PC-3 (cell line): ENCODE measurements at regions not wholly inside any gene's neighbourhood (a gene's known extent, or its start where the extent isn't known, plus 50 kb on each side); places are given as distances from the start of the nearest gene placed in this dataset.
"Not testable (repeated sequence)": the region's sequence is repeated elsewhere in the genome, so short reads cannot be mapped to it uniquely, and the experiment has no call there.

Source experiments
- ATAC-seq: fragments of 200-7000 bp; cut with Tn5 transposase; 2 replicates; pipeline ENCODE4 v1.9.1; 2020; ENCODE audit warnings: mild to moderate bottlenecking, moderate library complexity
- BruUV-seq: library from RNA; stranded (reverse); fragments of 400-500 nt; replicated peaks from 2 replicates; lab custom pipeline; 2021; lab: Mats Ljungman, UMichigan
- CTCF ChIA-PET: fragments of 300-600 bp; sonication (Branson Sonifier 250); formaldehyde crosslinking; loops from one replicate; lab custom pipeline; 2022; ENCODE audit warnings: antibody characterized with exemption; lab: Charles Lee
- POLR2A ChIA-PET: fragments of 300-600 bp; sonication (Branson Sonifier 250); formaldehyde crosslinking; loops from one replicate; lab custom pipeline; 2022; ENCODE audit warnings: antibody characterized with exemption; ENCODE audit not compliant: unreplicated experiment; lab: Charles Lee
- DNase-seq: peaks from one replicate; pipeline ENCODE4 v3.0.0-alpha.2; 2015
- H2AFZ ChIP-seq: fragments of 300-600 bp; sonication (generic); 2 replicates; pipeline ENCODE4 v1.6.0; 2016; ENCODE audit warnings: antibody characterized with exemption, low read length
- H3F3A ChIP-seq: fragments of 300-600 bp; sonication (generic); one replicate; pipeline ENCODE4 v1.6.0; 2017; ENCODE audit warnings: antibody characterized with exemption, low read length, control low read depth, mild to moderate bottlenecking; ENCODE audit not compliant: unreplicated experiment
- H3K27ac ChIP-seq: fragments of 300-600 bp; sonication (generic); 2 replicates; pipeline ENCODE4 v1.5.1; 2016; ENCODE audit warnings: mild to moderate bottlenecking, low read length
- H3K27me3 ChIP-seq: fragments of 300-600 bp; sonication (generic); 2 replicates; pipeline ENCODE4 v1.6.1; 2016; ENCODE audit warnings: low read length, mixed read lengths
- H3K36me3 ChIP-seq: fragments of 300-600 bp; sonication (generic); 2 replicates; pipeline ENCODE4 v1.6.1; 2016; ENCODE audit warnings: low read depth, mixed run types, low read length, mixed read lengths
- H3K4me1 ChIP-seq: fragments of 300-600 bp; sonication (generic); 2 replicates; pipeline ENCODE4 v1.5.1; 2016; ENCODE audit warnings: low read length; ENCODE audit not compliant: insufficient read depth
- H3K4me2 ChIP-seq: fragments of 300-600 bp; sonication (generic); 2 replicates; pipeline ENCODE4 v1.6.0; 2016; ENCODE audit warnings: low read length
- H3K4me3 ChIP-seq: fragments of 300-600 bp; sonication (generic); 2 replicates; pipeline ENCODE4 v1.5.1; 2016; ENCODE audit warnings: mild to moderate bottlenecking, low read length, mixed read lengths
- H3K79me2 ChIP-seq: fragments of 300-600 bp; sonication (generic); 2 replicates; pipeline ENCODE4 v1.6.1; 2017; ENCODE audit warnings: low read length, mixed read lengths
- H3K9ac ChIP-seq: fragments of 300-600 bp; sonication (generic); 2 replicates; pipeline ENCODE4 v1.6.0; 2016; ENCODE audit warnings: mild to moderate bottlenecking, low read length
- H3K9me2 ChIP-seq: fragments of 300-600 bp; sonication (generic); replicated peaks from 2 replicates; pipeline ENCODE4 v1.6.1; 2016; ENCODE audit warnings: mixed run types, low read length, mixed read lengths
- H3K9me3 ChIP-seq: fragments of 300-600 bp; sonication (generic); 2 replicates; pipeline ENCODE4 v1.6.1; 2016; ENCODE audit warnings: low read length, mixed read lengths
- H4K20me1 ChIP-seq: fragments of 300-600 bp; sonication (generic); 2 replicates; pipeline ENCODE4 v1.6.1; 2016; ENCODE audit warnings: low read length, mixed read lengths
- EZH2 ChIP-seq: fragments of 300-600 bp; sonication (generic); IDR thresholded peaks from one replicate; pipeline ENCODE4 v1.6.1; 2017; ENCODE audit warnings: antibody characterized with exemption, mild to moderate bottlenecking, low read length; ENCODE audit not compliant: unreplicated experiment
- EZH2phosphoT487 ChIP-seq: fragments of 300-600 bp; sonication (generic); IDR thresholded peaks from 2 replicates; pipeline ENCODE4 v1.6.1; 2018; ENCODE audit warnings: mild to moderate bottlenecking, antibody characterized with exemption, low read length, borderline replicate concordance
- intact Hi-C: fragments of 100-400 bp; cut with micrococcal nuclease; formaldehyde crosslinking; loops from 2 replicates; pipeline ENCODE4 v1.9.0; 2023
- TF ChIP-seq, protein P1 (sequence below): fragments of 300-600 bp; sonication (generic); conservative IDR thresholded peaks from 2 replicates; pipeline ENCODE4 v1.5.1; 2017; ENCODE audit warnings: antibody characterized with exemption, low read depth, mild to moderate bottlenecking, low read length

DNA sequence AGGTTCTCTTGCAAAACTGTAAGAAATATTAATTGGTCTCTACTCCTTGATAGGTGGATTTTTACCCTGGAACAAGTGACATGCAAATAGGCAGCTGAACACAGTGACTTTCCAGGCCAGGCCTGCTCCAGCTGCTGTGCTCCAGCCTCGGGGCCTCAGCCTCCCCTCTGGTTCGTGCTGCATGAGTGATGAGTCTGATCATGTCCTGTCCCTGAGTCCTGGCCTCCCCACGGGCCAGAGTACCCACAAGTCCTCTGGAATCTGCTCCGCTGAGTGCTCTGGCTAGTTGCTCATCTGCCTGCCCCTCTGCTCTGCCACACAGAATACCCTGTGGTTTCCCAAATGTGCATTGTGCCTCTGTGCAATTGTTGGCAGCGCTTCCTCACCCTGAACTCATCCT, 80.1 kb upstream of the PDZD8 start:
- no peak for TF ChIP-seq EZH2
- no peak for TF ChIP-seq EZH2phosphoT487
- TF ChIP-seq, protein P1, sequence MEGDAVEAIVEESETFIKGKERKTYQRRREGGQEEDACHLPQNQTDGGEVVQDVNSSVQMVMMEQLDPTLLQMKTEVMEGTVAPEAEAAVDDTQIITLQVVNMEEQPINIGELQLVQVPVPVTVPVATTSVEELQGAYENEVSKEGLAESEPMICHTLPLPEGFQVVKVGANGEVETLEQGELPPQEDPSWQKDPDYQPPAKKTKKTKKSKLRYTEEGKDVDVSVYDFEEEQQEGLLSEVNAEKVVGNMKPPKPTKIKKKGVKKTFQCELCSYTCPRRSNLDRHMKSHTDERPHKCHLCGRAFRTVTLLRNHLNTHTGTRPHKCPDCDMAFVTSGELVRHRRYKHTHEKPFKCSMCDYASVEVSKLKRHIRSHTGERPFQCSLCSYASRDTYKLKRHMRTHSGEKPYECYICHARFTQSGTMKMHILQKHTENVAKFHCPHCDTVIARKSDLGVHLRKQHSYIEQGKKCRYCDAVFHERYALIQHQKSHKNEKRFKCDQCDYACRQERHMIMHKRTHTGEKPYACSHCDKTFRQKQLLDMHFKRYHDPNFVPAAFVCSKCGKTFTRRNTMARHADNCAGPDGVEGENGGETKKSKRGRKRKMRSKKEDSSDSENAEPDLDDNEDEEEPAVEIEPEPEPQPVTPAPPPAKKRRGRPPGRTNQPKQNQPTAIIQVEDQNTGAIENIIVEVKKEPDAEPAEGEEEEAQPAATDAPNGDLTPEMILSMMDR, result no peak
- ATAC-seq, result no peak
- no peak overlapping the region for H3K4me2 ChIP-seq
- no peaks in the 10 kb centered on the region for H3K27me3 ChIP-seq
- no peaks in the 10 kb centered on the region for H3K9me2 ChIP-seq
- POLR2A ChIA-PET, result no interaction called here
- intact Hi-C loops, result loop anchor here (5.0 kb wide), 1 partner anchor 887 kb away; the partner anchor contains the start of gene FAM204A
- H3K4me3 ChIP-seq, result no peak overlapping the region
- H3K36me3 ChIP-seq, result no peaks in the 10 kb centered on the region
- CTCF ChIA-PET, result no interaction called here
- H4K20me1 ChIP-seq, result no peaks in the 10 kb centered on the region
- no peak for DNase-seq
- no peak overlapping the region for H3K27ac ChIP-seq
- BruUV-seq, result no TSS peak
- no peak overlapping the region for H2AFZ ChIP-seq
- no peak overlapping the region for H3K9ac ChIP-seq
- no peaks in the 10 kb centered on the region for H3K9me3 ChIP-seq
- no peaks in the 10 kb centered on the region for H3K79me2 ChIP-seq
- peaks cover 25% of the 10 kb centered on the region for H3K4me1 ChIP-seq
- H3F3A ChIP-seq, result no peaks in the 10 kb centered on the region

DNA sequence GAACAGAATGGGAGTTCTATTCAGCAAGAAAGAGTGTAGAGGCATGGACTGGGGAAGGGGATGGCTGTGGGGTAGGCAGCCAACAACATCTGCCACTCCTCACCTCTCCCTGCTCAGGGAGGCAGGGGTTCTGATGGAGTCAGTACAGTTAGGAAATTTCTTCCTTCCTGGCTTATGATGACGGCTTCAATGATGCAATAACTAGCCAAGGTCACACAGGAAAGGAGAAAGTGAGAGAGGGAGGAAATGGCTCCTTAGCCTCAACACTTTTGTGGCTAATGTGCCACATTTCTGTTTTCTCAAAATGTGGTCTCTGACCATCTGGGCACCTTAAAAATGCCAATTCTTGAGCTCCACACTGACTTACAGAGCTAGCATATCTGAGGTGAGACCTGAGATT, 79.3 kb upstream of the PDZD8 start:
- Histone ChIP-seq H3K4me3 (no peak overlapping the region), H3K27ac (no peak overlapping the region), H3K9me3 (no peaks in the 10 kb centered on the region), H3K36me3 (no peaks in the 10 kb centered on the region), H4K20me1 (no peaks in the 10 kb centered on the region), H3K4me1 (peaks cover 25% of the 10 kb centered on the region), H3K27me3 (no peaks in the 10 kb centered on the region), H2AFZ (no peak overlapping the region), H3K79me2 (no peaks in the 10 kb centered on the region), H3F3A (no peaks in the 10 kb centered on the region), H3K9me2 (no peaks in the 10 kb centered on the region), H3K4me2 (no peak overlapping the region), H3K9ac (no peak overlapping the region)
- intact Hi-C loops, result no loop called here
- BruUV-seq, result no TSS peak
- POLR2A ChIA-PET, result no interaction called here
- ATAC-seq (no peak), DNase-seq (no peak)
- TF ChIP-seq EZH2phosphoT487 (no peak), EZH2 (no peak)
- TF ChIP-seq, protein P1, result no peak
- CTCF ChIA-PET, result no interaction called here

DNA sequence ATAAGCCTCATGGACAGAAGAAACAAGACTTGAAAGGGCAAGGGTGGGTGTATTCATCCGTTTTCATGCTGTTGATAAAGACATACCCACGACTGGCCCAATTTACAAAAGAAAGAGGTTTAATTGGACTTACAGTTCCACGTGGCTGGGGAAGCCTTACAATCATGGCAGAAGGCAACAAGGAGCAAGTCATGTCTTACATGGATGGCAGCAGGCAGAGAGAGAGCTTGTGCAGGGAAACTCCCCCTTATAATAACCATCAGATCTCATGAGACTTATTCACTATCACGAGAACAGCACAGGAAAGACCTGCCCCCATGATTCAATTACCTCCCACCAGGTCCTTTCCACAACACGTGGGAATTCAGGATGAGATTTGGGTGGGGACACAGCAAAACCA, 78.2 kb upstream of the PDZD8 start:
- H3K79me2 ChIP-seq, H3K9me2 ChIP-seq, H3K4me3 ChIP-seq, H3F3A ChIP-seq, CTCF ChIA-PET, H3K9ac ChIP-seq, intact Hi-C loops, H3K27ac ChIP-seq, POLR2A ChIA-PET, H2AFZ ChIP-seq, H3K9me3 ChIP-seq, H3K36me3 ChIP-seq, DNase-seq, H3K4me2 ChIP-seq, H4K20me1 ChIP-seq, H3K27me3 ChIP-seq, ATAC-seq, BruUV-seq: not testable (repeated sequence)
- H3K4me1 ChIP-seq, result peaks cover 25% of the 10 kb centered on the region
